ENCODE measurements at regions not wholly inside any gene's neighbourhood (a gene's known extent, or its start where the extent isn't known, plus 50 kb on each side); places are given as distances from the start of the nearest gene placed in this dataset.

- TF ChIP-seq CTCF (conservative IDR thresholded peaks at IDR 0.05; ENCODE audit: low read depth, low read length) (no peak), EZH2 (IDR thresholded peaks at IDR 0.05; ENCODE audit: low read length, unreplicated experiment) (no peak), EZH2phosphoT487 (IDR thresholded peaks at IDR 0.05; ENCODE audit: borderline replicate concordance, low read length) (no peak)
Observed at GRCh38 chr12:75815756-75816155, 215.8 kb downstream of the PHLDA1 start.

All from PC-3 (cell line).